Omental fat pad (tissue), 3 donors: ENCODE measurements at regions not wholly inside any gene's neighbourhood (a gene's known extent, or its start where the extent isn't known, plus 50 kb on each side); places are given as distances from the start of the nearest gene placed in this dataset.

Source experiments
- ATAC-seq: fragments of 150-250 bp; one replicate; pipeline ENCODE4 v1.9.1; 2016; ENCODE audit warnings: mild to moderate bottlenecking, moderate library complexity; ENCODE audit not compliant: low FRiP score
- DNase-seq: peaks from one replicate; pipeline ENCODE4 v3.0.0-alpha.2; 2019; ENCODE audit warnings: low spot score
- CTCF ChIP-seq, 3 donors: fragments of 450-650 bp; IDR thresholded peaks; one replicate each; pipeline ENCODE4 v1.5.1; 2016 to 2017; ENCODE audit warnings: antibody characterized with exemption in 3 of 3, mild to moderate bottlenecking in 3 of 3, moderate library complexity in 2 of 3

DNA sequence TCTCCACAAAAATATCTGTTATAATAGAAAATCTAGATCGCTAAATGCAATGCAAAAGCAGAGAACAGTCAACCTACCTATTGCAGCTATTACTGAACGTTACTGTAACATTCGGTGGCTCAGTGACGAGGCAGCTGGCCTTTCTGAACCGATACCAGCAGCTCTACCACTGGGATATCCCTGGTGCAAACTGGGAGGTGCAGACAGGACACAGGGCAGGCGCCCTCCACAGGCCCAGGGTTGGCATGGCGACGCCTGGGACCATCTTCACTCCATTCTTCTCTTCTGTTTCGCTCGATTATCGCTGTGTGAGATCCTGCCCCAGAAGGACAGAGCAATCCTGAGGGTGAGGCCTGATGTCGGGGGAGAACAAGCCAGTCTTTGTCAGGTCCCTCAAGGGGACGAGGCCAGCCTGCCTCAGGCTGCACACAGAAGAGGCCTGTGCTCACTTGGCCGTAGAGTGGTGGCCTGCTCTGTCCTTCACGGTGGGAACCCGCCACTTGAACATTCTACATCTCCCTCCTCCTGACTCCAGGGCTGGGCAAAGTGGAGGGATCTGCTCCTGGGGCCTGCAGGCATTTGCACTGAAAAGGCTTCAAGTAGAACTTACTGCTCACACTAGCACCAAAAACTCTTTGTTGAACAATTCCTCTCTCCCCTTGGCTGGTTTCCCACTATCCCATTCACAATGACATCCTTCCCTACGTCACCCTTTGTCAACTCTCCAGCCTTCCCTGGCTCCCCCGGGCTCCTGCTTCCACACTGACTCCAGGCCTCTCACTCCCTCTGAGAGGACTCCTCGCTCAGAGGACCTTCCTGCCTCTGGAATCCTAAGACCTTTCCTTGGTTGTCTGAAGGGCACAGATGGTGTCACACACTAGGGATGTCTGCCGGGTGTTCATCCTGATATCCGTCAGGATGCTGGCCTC, 49.7 kb downstream of the CYRIA start:
- DNase-seq (no peak), ATAC-seq (no peak)
- no peak for TF ChIP-seq CTCF (IDR thresholded peaks at IDR 0.05)

GRCh38 chr2:16615246-16615645, 50.4 kb downstream of the CYRIA start:
- TF ChIP-seq CTCF (IDR thresholded peaks at IDR 0.05): no peak
- ATAC-seq (no peak), DNase-seq (no peak)

GRCh38 chr2:16614314-16614860, 51.2 kb downstream of the CYRIA start:
- ATAC-seq (no peak), DNase-seq (no peak)
- TF ChIP-seq CTCF (IDR thresholded peaks at IDR 0.05): no peak

DNA sequence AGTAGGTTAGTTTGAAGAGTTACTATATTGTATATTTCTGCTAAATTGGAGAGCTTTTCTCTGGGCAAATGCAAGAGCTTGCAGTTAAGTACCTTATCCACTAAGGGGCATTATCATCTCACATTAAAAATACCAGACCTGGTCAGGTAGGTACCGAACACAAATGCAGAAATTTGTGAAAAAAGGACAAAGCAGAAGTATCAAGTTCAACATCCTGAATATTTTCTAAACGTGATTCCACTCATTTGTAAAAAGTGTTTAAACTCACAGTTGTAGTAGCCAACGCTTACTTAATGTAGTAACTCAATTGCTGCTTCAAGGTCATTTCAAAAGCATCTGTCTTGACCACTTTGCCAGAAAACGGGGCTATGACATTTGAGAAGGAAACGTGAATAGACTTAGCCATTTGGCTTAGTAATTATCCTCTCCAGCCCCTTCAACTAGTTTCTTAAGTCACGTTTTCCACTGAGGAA, 52.1 kb downstream of the CYRIA start:
- no peak for DNase-seq
- TF ChIP-seq CTCF (IDR thresholded peaks at IDR 0.05): peak in 1 of 3 donors; percentile 29
- ATAC-seq: no peak

DNA sequence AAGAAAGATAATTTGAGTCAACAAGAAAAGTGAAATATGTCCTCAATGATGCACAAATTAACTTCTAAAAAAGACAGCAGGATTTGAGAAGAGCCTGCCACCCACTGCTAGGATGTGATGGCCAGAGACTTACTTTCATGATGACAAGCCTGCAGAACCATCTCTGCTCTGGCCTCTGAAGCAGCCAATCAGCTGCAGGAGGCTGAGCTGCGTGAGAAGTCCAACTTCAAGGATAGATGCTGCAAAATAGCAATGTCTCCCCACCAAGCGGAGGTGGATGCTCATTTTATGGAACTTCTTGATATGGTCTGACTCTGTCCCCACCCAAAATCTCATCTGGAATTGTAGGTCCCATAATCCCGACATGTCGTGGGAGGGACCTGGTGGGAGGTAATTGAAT, 53.1 kb downstream of the CYRIA start:
- ATAC-seq: no peak
- no peak for DNase-seq
- TF ChIP-seq CTCF (IDR thresholded peaks at IDR 0.05): no peak

DNA sequence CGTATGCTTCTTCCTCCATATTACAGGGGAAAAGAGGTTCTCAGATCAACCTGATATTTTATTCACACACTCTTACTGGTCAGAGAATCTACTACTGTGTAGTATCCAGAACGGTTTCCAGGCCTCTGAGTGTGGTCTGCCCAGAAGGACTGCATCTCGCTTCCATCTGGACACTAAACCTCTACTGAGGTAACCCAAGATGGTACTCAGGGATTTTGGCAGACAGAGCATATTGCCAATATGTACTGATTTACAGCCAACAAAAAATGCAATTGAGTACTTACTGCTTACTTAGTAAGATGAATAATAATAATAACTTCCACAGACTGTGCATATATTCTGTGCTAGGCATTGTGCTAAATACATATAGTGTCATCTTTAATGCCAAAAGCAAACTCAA, 55.8 kb downstream of the CYRIA start:
- ATAC-seq (no peak), DNase-seq (no peak)
- TF ChIP-seq CTCF (IDR thresholded peaks at IDR 0.05): no peak
